Ramos (cell line): ENCODE measurements at regions not wholly inside any gene's neighbourhood (a gene's known extent, or its start where the extent isn't known, plus 50 kb on each side); places are given as distances from the start of the nearest gene placed in this dataset.

Source experiments
- in situ Hi-C: fragments of 300-500 bp; cut with MboI; formaldehyde crosslinking; loops from one replicate; pipeline ENCODE4 v1.14.3; 2022; ENCODE audit warnings: low sequenced_read_pairs; ENCODE audit not compliant: unreplicated experiment

DNA sequence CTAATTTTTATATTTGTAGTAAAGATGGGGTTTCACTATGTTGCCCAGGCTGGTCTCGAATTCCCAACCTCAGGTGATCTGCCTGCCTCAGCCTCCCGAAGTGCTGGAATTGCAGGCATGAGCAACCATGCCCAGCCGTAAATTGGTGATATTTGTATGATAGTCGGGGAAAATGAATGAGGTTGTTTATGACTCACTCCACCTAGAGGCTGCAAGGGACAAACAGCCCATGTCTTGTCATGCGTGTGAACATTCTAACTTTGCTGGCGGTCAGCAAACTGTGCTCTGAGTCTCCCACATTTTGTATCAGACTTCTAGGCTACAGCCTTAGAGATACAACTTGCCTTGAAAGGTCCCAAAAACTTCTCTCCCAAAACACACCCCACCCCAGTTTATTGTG lies 133.5 kb upstream of the DTNA start:
- in situ Hi-C loops, result no loop called here

DNA sequence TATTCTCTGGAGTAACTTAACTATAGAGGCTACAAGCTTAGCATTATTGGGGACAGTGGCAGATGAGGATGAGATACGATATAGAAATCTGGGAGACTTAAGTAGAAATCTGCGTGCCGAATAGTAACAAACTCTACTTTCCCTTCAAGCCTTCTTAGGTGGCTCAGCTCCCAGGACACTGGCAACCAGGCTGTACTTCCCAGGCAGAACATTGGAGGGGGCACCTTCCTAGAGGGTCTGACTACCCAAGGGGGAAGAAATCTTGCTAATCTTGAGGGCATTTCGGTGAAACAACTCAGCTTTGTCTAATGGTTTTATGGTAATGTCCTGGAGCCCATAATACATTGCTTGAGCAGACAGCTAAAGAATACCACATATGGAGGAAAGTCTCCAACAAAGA lies 126.2 kb upstream of the DTNA start:
- in situ Hi-C loops, result no loop called here

GRCh38 chr18:34590503-34590902 lies 119.6 kb upstream of the DTNA start:
- in situ Hi-C loops, result no loop called here

DNA sequence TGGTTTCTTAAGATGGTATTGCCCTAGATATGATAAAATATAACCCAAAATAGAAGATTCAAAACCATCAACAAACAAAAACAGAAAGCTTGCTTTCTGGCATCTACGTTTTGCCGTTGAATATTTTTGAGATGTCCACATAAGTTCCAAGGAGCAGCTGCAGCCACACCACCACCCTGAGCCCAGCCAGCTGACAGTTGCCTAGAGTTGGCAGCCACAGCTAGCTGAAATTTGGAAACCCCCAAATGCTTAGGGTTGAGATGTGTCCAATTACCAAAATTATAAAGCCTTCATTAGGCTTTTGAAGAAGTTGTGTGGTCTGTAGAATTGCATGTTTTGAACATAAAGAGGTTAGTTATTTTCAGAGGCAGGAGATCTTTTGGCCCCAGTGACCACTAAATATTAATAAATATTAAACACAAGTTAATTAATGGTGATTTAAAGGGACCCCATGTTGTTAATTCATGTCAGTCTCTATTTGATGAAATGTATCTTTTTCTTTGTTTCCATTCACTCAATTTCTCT lies 118.1 kb upstream of the DTNA start:
- in situ Hi-C loops, result no loop called here

DNA sequence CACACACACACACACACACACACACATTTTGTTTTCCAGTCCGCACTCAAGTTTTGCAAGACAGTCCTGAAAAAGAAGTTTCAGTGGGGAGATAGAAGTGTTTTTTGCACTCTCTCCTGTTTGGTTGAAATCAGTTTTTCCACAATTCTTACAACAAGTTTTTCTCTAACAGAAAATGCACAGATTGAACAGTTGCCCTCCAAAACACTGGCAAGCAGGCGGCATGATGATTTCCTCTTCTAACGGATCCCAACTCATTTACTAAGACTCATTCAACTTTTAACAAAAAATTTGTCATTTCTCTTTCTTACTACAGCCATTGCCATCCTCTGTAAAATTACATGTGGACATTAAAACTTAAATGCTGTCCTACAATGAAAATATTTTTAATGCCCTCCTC lies 117.6 kb upstream of the DTNA start:
- in situ Hi-C loops, result no loop called here

GRCh38 chr18:34592961-34593382 lies 117.1 kb upstream of the DTNA start:
- in situ Hi-C loops, result no loop called here

DNA sequence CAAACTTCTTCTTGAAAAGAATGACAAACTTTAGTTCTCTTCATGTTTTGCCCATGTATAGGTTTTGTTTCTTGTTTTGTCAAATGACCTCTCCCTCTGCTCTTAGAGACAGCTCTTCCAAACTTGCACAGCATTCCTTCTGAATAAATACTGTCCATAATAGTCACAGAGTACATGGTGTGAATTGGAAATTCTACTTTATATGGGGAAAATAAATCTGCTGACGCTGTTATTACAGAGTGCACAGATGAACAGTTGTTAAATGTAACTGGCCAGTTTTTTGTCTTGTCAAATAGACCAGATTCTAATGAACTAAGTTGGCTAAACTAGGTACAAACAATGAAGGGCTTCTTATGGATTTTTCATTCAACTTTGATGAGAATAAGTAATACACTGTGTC lies 115.8 kb upstream of the DTNA start:
- in situ Hi-C loops, result no loop called here

GRCh38 chr18:34595690-34596089 lies 114.4 kb upstream of the DTNA start:
- in situ Hi-C loops, result no loop called here

GRCh38 chr18:34598120-34598635 lies 111.9 kb upstream of the DTNA start:
- in situ Hi-C loops, result no loop called here

DNA sequence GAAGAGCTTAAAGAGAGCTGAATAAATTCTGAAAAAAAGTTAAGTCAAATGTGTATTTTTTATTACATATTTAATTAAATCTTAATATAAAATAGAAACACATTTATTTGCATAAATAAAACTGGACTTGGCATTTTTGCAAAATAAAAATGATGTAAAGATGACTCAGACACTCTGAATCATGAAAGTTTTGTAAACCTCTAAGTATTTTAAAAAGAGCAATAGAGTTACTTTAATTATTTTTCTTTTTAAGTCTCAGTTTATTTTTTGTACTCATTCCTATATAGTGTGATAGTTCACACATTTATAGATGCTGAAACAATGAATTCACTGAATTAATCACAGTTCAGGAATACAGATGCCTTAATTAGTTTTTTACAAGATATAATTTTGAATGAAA lies 109.9 kb upstream of the DTNA start:
- in situ Hi-C loops, result no loop called here

- in situ Hi-C loops, result no loop called here
These were observed 109.0 kb upstream of the DTNA start for GRCh38 chr18:34600874-34601656.

DNA sequence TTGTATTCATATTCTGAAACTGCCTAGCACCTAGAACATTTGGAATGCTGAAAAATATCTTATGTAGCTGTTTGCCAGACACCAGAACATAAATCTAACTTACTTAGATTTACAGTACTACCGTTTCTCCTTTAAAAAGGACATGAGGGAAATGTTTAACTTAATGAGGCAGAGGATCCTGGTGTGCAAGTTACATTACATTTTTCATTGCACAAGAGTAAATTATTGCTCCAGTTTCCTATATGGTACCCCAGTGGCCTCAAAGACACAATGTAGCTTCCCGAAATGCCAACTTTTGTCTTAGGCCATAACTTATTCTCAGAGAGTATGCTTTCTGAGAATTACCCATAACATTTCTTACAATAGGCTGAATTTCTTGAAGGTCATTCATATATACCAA lies 105.5 kb upstream of the DTNA start:
- in situ Hi-C loops, result no loop called here

GRCh38 chr18:34606851-34607250 lies 103.2 kb upstream of the DTNA start:
- in situ Hi-C loops, result no loop called here

DNA sequence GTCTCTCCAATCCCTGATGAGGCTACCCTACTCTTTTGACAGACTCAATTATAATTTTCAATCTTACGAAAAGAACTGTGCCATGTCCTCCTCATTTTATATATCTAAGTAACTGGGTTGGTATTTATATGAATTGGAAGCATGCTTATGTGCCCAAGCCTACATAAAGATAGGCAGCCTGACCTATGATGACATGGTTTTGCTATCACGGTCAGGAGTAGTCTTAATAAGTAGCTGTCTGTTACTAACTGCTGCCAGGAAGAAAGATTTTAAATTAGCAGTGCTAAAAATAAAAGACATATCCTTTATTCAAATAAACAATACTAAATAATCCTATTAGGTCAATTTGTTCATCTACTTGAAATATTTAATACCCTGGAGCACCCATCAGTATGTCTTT lies 102.0 kb upstream of the DTNA start:
- in situ Hi-C loops, result no loop called here

DNA sequence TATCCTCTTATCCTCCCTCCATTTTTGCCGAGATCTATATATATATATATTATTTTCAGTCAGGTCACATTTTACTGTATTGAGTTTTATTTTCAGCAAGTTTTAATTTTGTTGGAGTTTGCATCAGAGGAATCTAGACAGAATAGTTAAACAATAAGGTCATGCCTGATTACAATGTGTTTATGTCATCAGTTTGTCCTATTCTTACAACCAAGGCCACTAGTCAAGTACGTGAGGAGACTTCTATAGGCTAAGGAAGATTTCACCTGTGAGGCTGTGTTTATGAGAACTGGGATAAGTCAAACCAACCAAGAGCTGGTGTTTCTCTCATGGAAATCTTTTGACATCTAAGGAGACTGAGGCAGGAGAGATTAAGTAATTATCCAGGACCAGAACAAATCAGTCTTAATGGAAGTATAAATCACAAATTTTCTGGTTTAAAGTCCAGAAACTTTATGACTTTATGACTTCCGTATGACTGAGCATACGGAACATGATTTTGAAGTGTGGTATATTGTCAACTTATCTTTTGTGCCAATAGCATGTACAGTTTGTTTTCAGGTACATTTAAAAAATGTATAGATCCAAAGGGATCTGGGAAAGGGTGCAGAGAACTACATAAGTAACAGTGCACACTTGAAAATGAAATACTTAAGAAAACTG lies 100.0 kb upstream of the DTNA start:
- in situ Hi-C loops, result no loop called here

GRCh38 chr18:34611904-34612303 lies 98.2 kb upstream of the DTNA start:
- in situ Hi-C loops, result no loop called here

DNA sequence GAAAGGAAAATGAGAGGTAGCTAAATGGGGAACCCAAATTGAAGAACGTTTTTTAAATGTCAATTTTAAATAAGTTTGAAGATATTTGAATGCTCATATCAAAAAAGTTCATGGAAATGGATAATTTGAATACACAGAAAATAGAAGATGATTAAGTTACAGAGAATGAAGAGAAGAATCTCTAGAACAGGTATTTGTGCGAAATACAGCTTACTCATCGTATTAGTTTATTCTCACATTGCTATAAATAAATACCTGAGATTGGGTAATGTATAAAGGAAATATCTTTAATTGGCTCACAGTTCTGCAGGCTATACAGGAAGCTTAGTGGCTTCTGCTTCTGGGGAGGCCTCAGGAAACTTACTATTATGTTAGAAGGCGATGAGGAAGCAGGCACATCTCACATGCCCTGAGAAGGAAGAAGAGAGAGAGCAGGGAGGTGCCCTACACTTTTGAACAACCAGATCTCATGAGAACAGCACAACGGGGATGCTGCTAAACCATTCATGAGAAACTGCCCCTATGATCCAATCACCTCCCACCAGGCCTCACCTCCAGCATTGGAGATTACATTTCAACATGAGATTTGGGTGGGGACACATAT lies 89.7 kb upstream of the DTNA start:
- in situ Hi-C loops, result no loop called here

DNA sequence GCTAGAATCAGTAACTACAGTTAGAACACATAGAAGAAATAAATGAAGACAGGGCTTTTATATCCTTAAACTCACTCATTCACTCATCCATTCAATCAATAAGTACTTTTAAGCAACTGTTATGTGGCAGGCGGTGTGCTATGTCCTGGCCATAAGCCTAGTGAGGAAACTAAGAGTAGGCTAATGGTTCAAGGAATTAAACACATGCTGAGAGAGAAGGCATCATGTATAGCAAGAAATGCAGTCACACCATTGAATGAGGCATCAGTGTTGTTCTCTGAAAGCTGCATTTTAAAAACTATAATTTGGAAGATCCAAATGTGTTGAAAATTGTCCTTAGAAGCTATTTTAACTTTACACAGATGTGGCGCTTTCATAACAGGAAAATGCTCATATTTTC lies 86.5 kb upstream of the DTNA start:
- in situ Hi-C loops, result no loop called here

GRCh38 chr18:34624551-34624950 lies 85.5 kb upstream of the DTNA start:
- in situ Hi-C loops, result no loop called here

DNA sequence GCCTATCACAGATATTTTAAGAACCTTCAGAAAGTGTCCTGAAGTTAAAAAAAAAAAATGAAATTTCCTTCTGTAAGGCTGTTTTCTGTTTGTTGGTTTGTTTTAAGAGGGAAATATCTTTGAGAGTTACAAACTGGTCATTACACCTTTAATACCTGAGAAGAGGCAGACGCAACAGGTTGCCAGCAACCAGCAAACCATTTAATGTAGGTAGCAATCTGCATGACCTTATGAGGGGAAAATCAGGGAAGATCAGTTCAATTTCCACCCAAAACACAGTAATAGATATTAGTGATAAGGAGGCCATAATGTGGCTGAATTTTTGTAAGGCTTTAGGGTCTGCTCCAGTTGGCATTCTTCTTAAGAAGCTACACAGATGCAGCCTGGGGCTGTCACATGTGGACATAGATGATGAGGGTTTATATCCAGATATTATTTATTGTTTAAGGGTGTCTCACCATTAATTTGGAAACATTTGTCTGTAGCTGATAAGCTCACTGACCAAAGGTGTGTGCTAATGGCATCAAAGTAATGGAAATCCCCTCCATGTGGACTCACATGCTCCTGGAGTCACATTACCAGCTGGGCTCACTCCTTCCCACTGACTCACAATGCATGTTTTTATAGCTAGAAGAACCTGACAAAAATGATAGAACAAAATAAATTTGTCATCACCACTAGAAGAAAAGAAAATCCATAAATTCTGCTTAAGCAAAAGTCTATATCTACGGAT lies 83.5 kb upstream of the DTNA start:
- in situ Hi-C loops, result no loop called here
